ENCODE measurements at regions not wholly inside any gene's neighbourhood (a gene's known extent, or its start where the extent isn't known, plus 50 kb on each side); places are given as distances from the start of the nearest gene placed in this dataset.

DNA sequence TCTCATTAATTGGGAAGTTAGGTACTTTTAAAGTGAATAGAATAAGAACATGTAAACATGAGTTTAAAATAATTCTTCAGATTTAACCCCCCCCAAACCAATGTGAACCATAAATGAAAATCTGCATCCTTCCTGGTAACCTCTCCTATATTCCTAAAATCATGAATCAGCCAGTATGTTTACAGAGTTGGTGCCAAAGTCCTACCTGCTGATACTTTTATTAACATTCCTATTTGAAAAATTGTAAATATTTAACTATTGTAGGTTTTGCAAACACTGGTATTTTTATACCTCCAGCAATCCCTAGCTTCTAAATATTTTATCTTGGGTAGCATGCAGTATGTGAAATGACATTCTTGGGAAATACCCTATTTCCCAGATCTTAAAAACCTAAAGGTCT lies 278.2 kb downstream of the RAB38 start:
- H3K27me3 ChIP-seq (replicated peaks in 1 of 4; ENCODE audit: control insufficient read depth in 3 of 4, extremely low read depth in 1 of 4, insufficient read depth in 3 of 4, low read length in 3 of 4), result no peaks in the 10 kb centered on the region
- no peak overlapping the region for H2BK5ac ChIP-seq (ENCODE audit: low read depth, low read length)
- H2AFZ ChIP-seq (ENCODE audit: low read length), result no peak overlapping the region
- no peaks in the 10 kb centered on the region for H3K79me2 ChIP-seq (ENCODE audit: control insufficient read depth in 1 of 2, insufficient read depth in 2 of 2, low read length in 2 of 2)
- H3K79me1 ChIP-seq (ENCODE audit: low read depth, low read length), result no peaks in the 10 kb centered on the region
- H4K20me1 ChIP-seq (replicated peaks in 1 of 2; ENCODE audit: control insufficient read depth in 1 of 2, insufficient read depth in 2 of 2, low read length in 2 of 2), result no peaks in the 10 kb centered on the region
- DNase-seq (ENCODE audit: low read depth in 1 of 2, low spot score in 2 of 2) (no peak), FAIRE-seq (no peak)
- no peak overlapping the region for H3K4me2 ChIP-seq (ENCODE audit: insufficient read depth in 1 of 2, low read depth in 2 of 2, low read length in 2 of 2)
- CTCF ChIA-PET (ENCODE audit: partially characterized antibody), result no interaction called here
- H3K23me2 ChIP-seq (ENCODE audit: low read depth, low read length), result no peaks in the 10 kb centered on the region
- H2BK20ac ChIP-seq (ENCODE audit: low read length), result no peak overlapping the region
- no peak overlapping the region for H2AK5ac ChIP-seq (ENCODE audit: low read depth, low read length)
- no peaks in the 10 kb centered on the region for H3K36me3 ChIP-seq (ENCODE audit: control insufficient read depth in 2 of 4, insufficient read depth in 4 of 4, low read length in 3 of 4)
- TF ChIP-seq EZH2 (IDR thresholded peaks at IDR 0.05; ENCODE audit: low read depth, low read length, severe bottlenecking) (no peak), RNF2 (IDR thresholded peaks at IDR 0.05; ENCODE audit: borderline replicate concordance, low read depth, low read length, missing control alignments, poor library complexity, severe bottlenecking) (no peak), CREB1 (IDR thresholded peaks at IDR 0.05) (no peak), HDAC2 (IDR thresholded peaks at IDR 0.05; ENCODE audit: borderline replicate concordance in 1 of 2, low read depth in 2 of 2, low read length in 2 of 2) (no peak), POU5F1 (IDR thresholded peaks at IDR 0.05; ENCODE audit: low read depth, low read length) (no peak), EP300 (IDR thresholded peaks at IDR 0.05; ENCODE audit: borderline replicate concordance in 1 of 2, low read depth in 2 of 2, low read length in 2 of 2) (no peak), SIX5 (IDR thresholded peaks at IDR 0.05; ENCODE audit: low read depth, low read length) (no peak), PHF8 (conservative IDR thresholded peaks at IDR 0.05; ENCODE audit: low read depth, low read length) (no peak), ASH2L (IDR thresholded peaks at IDR 0.05; ENCODE audit: low read length) (no peak), BRCA1 (IDR thresholded peaks at IDR 0.05; ENCODE audit: low read depth, low read length) (no peak), GABPA (IDR thresholded peaks at IDR 0.05; ENCODE audit: borderline replicate concordance, insufficient read depth, low read length) (no peak), SP4 (IDR thresholded peaks at IDR 0.05; ENCODE audit: low read length) (no peak)
- TF ChIP-seq, protein P1, sequence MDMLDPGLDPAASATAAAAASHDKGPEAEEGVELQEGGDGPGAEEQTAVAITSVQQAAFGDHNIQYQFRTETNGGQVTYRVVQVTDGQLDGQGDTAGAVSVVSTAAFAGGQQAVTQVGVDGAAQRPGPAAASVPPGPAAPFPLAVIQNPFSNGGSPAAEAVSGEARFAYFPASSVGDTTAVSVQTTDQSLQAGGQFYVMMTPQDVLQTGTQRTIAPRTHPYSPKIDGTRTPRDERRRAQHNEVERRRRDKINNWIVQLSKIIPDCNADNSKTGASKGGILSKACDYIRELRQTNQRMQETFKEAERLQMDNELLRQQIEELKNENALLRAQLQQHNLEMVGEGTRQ (IDR thresholded peaks at IDR 0.05; ENCODE audit: low read length), result no peak
- TF ChIP-seq, protein P2, sequence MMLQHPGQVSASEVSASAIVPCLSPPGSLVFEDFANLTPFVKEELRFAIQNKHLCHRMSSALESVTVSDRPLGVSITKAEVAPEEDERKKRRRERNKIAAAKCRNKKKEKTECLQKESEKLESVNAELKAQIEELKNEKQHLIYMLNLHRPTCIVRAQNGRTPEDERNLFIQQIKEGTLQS (IDR thresholded peaks at IDR 0.05; ENCODE audit: insufficient read depth, low read depth, low read length), result no peak
- H2BK120ac ChIP-seq (replicated peaks; ENCODE audit: low read depth, low read length), result no peak overlapping the region
- no peak overlapping the region for H3K56ac ChIP-seq (replicated peaks; ENCODE audit: insufficient read length, low read depth, low read length)
- no peak overlapping the region for H3K27ac ChIP-seq (ENCODE audit: low read depth, low read length)
- H3K23ac ChIP-seq (ENCODE audit: insufficient read length), result no peak overlapping the region
- no peak overlapping the region for H2BK12ac ChIP-seq (ENCODE audit: low read depth, low read length)
- no peak overlapping the region for H3K9ac ChIP-seq (replicated peaks in 1 of 4; ENCODE audit: extremely low read depth in 1 of 4, low read depth in 3 of 4, low read length in 3 of 4)
- H3K18ac ChIP-seq (ENCODE audit: extremely low read depth, low read length), result no peak overlapping the region
- no peak overlapping the region for H4K5ac ChIP-seq (ENCODE audit: insufficient read length, low read depth, low read length)
- H3K14ac ChIP-seq (ENCODE audit: insufficient read length), result no peak overlapping the region
- H4K8ac ChIP-seq (ENCODE audit: extremely low read depth, insufficient read depth, low read length), result no peak overlapping the region
- H2BK15ac ChIP-seq (ENCODE audit: low read length), result no peak overlapping the region
- H3K4me1 ChIP-seq (replicated peaks in 1 of 4; ENCODE audit: control insufficient read depth in 3 of 4, insufficient read depth in 4 of 4, low read length in 3 of 4), result no peaks in the 10 kb centered on the region
- H3K4ac ChIP-seq (replicated peaks; ENCODE audit: insufficient read length, low read depth, low read length), result no peak overlapping the region
- H3K9me3 ChIP-seq (ENCODE audit: insufficient read depth in 2 of 2, low read depth in 1 of 2, low read length in 1 of 2), result no peaks in the 10 kb centered on the region
- no peak overlapping the region for H4K91ac ChIP-seq (replicated peaks; ENCODE audit: insufficient read length, low read length)
- POLR2A ChIA-PET (ENCODE audit: partially characterized antibody), result no interaction called here
- no peak overlapping the region for H3K4me3 ChIP-seq (ENCODE audit: extremely low read depth in 1 of 4, insufficient read depth in 2 of 4, low read depth in 3 of 4, low read length in 4 of 4)
